ENCODE measurements at regions not wholly inside any gene's neighbourhood (a gene's known extent, or its start where the extent isn't known, plus 50 kb on each side); places are given as distances from the start of the nearest gene placed in this dataset.

GRCh38 chr1:112772781-112773180, 57.6 kb upstream of the PPM1J start:
- intact Hi-C loops (cut with DNase I), result no loop called here
- Histone ChIP-seq H3K36me3 (ENCODE audit: control insufficient read depth in 2 of 3, insufficient read depth in 3 of 3, low read length in 3 of 3) (no peaks in the 10 kb centered on the region), H3K27me3 (ENCODE audit: control insufficient read depth, insufficient read depth, low read length) (no peaks in the 10 kb centered on the region), H3K4me3 (ENCODE audit: low read length in 3 of 3) (no peak overlapping the region), H3K27ac (ENCODE audit: low read depth in 2 of 2, low read length in 2 of 2) (no peak overlapping the region), H3K9ac (ENCODE audit: low read length in 3 of 3) (no peak overlapping the region), H3K4me1 (ENCODE audit: control insufficient read depth in 2 of 3, insufficient read depth in 2 of 3, low read depth in 1 of 3, low read length in 3 of 3) (no peaks in the 10 kb centered on the region), H3K9me3 (ENCODE audit: control insufficient read depth in 2 of 3, insufficient read depth in 1 of 3, low read length in 3 of 3) (no peaks in the 10 kb centered on the region)
- TF ChIP-seq CTCF (IDR thresholded peaks at IDR 0.05; ENCODE audit: borderline replicate concordance, extremely low read depth, insufficient read depth), result no peak
- FAIRE-seq, result no peak
- no peak for DNase-seq

- no peaks in the 10 kb centered on the region for H3K9me3 ChIP-seq (ENCODE audit: control insufficient read depth in 2 of 3, insufficient read depth in 1 of 3, low read length in 3 of 3)
- no peaks in the 10 kb centered on the region for H3K36me3 ChIP-seq (ENCODE audit: control insufficient read depth in 2 of 3, insufficient read depth in 3 of 3, low read length in 3 of 3)
- intact Hi-C loops (cut with DNase I), result no loop called here
- H3K27me3 ChIP-seq (ENCODE audit: control insufficient read depth, insufficient read depth, low read length), result no peaks in the 10 kb centered on the region
- no peak overlapping the region for H3K4me3 ChIP-seq (ENCODE audit: low read length in 3 of 3)
- no peak overlapping the region for H3K9ac ChIP-seq (ENCODE audit: low read length in 3 of 3)
- no peak overlapping the region for H3K27ac ChIP-seq (ENCODE audit: low read depth in 2 of 2, low read length in 2 of 2)
- no peaks in the 10 kb centered on the region for H3K4me1 ChIP-seq (ENCODE audit: control insufficient read depth in 2 of 3, insufficient read depth in 2 of 3, low read depth in 1 of 3, low read length in 3 of 3)
- FAIRE-seq (no peak), DNase-seq (no peak)
- TF ChIP-seq CTCF (IDR thresholded peaks at IDR 0.05; ENCODE audit: borderline replicate concordance, extremely low read depth, insufficient read depth), result no peak
These were observed 55.6 kb upstream of the PPM1J start for GRCh38 chr1:112770724-112771123.

- DNase-seq, result no peak
- Histone ChIP-seq H3K27ac (ENCODE audit: low read depth in 2 of 2, low read length in 2 of 2) (no peak overlapping the region), H3K9ac (ENCODE audit: low read length in 3 of 3) (no peak overlapping the region), H3K36me3 (ENCODE audit: control insufficient read depth in 2 of 3, insufficient read depth in 3 of 3, low read length in 3 of 3) (no peaks in the 10 kb centered on the region), H3K4me1 (ENCODE audit: control insufficient read depth in 2 of 3, insufficient read depth in 2 of 3, low read depth in 1 of 3, low read length in 3 of 3) (no peaks in the 10 kb centered on the region), H3K4me3 (ENCODE audit: low read length in 3 of 3) (no peak overlapping the region), H3K9me3 (ENCODE audit: control insufficient read depth in 2 of 3, insufficient read depth in 1 of 3, low read length in 3 of 3) (no peaks in the 10 kb centered on the region), H3K27me3 (ENCODE audit: control insufficient read depth, insufficient read depth, low read length) (no peaks in the 10 kb centered on the region)
- TF ChIP-seq CTCF (IDR thresholded peaks at IDR 0.05; ENCODE audit: borderline replicate concordance, extremely low read depth, insufficient read depth), result no peak
- intact Hi-C loops (cut with DNase I), result no loop called here
- FAIRE-seq, result no peak
These were observed 54.5 kb upstream of the PPM1J start for GRCh38 chr1:112769611-112770010.

- intact Hi-C loops (cut with DNase I), result no loop called here
- no peaks in the 10 kb centered on the region for H3K4me1 ChIP-seq (ENCODE audit: control insufficient read depth in 2 of 3, insufficient read depth in 2 of 3, low read depth in 1 of 3, low read length in 3 of 3)
- no peak for TF ChIP-seq CTCF (IDR thresholded peaks at IDR 0.05; ENCODE audit: borderline replicate concordance, extremely low read depth, insufficient read depth)
These were observed 52.5 kb upstream of the PPM1J start for GRCh38 chr1:112767646-112768045.

More at GRCh38 chr1:112767646-112768045, 52.5 kb upstream of the PPM1J start:
- Histone ChIP-seq H3K9me3 (ENCODE audit: control insufficient read depth in 2 of 3, insufficient read depth in 1 of 3, low read length in 3 of 3) (no peaks in the 10 kb centered on the region), H3K9ac (ENCODE audit: low read length in 3 of 3) (no peak overlapping the region), H3K27me3 (ENCODE audit: control insufficient read depth, insufficient read depth, low read length) (no peaks in the 10 kb centered on the region), H3K27ac (ENCODE audit: low read depth in 2 of 2, low read length in 2 of 2) (no peak overlapping the region), H3K4me3 (ENCODE audit: low read length in 3 of 3) (no peak overlapping the region), H3K36me3 (ENCODE audit: control insufficient read depth in 2 of 3, insufficient read depth in 3 of 3, low read length in 3 of 3) (no peaks in the 10 kb centered on the region)
- FAIRE-seq, result no peak
- DNase-seq, result no peak
